Liver (tissue), 8 donors: ENCODE measurements at regions not wholly inside any gene's neighbourhood (a gene's known extent, or its start where the extent isn't known, plus 50 kb on each side); places are given as distances from the start of the nearest gene placed in this dataset.

Source experiments
- DNase-seq: peaks from one replicate; pipeline ENCODE4 v3.0.0-alpha.2; 2017; ENCODE audit warnings: low spot score
- H3K27ac ChIP-seq, 2 donors: one replicate each; pipeline ENCODE4 v1.7.0; 2013; ENCODE audit warnings: inconsistent platforms in 2 of 2, low read length in 2 of 2, control low read depth in 1 of 2, low read depth in 1 of 2, mild to moderate bottlenecking in 1 of 2
- H3K27me3 ChIP-seq, 4 donors: one replicate each; pipeline versions ENCODE4 v1.6.1 to v1.7.0; 2013; ENCODE audit warnings: low read length in 3 of 4, inconsistent platforms in 1 of 4, mild to moderate bottlenecking in 1 of 4, moderate library complexity in 1 of 4; ENCODE audit not compliant: control insufficient read depth in 4 of 4, insufficient read depth in 4 of 4
- H3K36me3 ChIP-seq, 4 donors: one replicate each; pipeline versions ENCODE4 v1.6.1 to v1.7.0; 2013; ENCODE audit warnings: low read length in 3 of 4, mild to moderate bottlenecking in 3 of 4, low read depth in 1 of 4, moderate library complexity in 1 of 4; ENCODE audit not compliant: control insufficient read depth in 4 of 4, insufficient read depth in 3 of 4
- H3K4me1 ChIP-seq, 4 donors: one replicate each; pipeline versions ENCODE4 v1.6.1 to v1.7.0; 2013; ENCODE audit warnings: low read length in 3 of 4, mild to moderate bottlenecking in 3 of 4, moderate library complexity in 1 of 4; ENCODE audit not compliant: control insufficient read depth in 4 of 4, insufficient read depth in 4 of 4
- H3K4me3 ChIP-seq, 3 donors: one replicate each; pipeline versions ENCODE4 v1.6.1 to v1.7.0; 2013; ENCODE audit warnings: low read length in 3 of 3, control low read depth in 1 of 3, low read depth in 1 of 3, mild to moderate bottlenecking in 1 of 3
- H3K9ac ChIP-seq, 2 donors: one replicate each; pipeline ENCODE4 v1.7.0; 2013; ENCODE audit warnings: low read length in 2 of 2, mild to moderate bottlenecking in 2 of 2, moderate library complexity in 2 of 2, control low read depth in 1 of 2, low read depth in 1 of 2
- H3K9me3 ChIP-seq, 4 donors: one replicate each; pipeline versions ENCODE4 v1.6.1 to v1.7.0; 2013; ENCODE audit warnings: low read length in 3 of 4; ENCODE audit not compliant: control insufficient read depth in 4 of 4
- FOXA1 ChIP-seq: IDR thresholded peaks from 2 replicates; pipeline ENCODE4 v1.6.1; 2016; ENCODE audit warnings: antibody characterized with exemption
- FOXA2 ChIP-seq: IDR thresholded peaks from 2 replicates; pipeline ENCODE4 v1.6.1; 2016; ENCODE audit warnings: antibody characterized with exemption
- GABPA ChIP-seq, 2 donors: IDR thresholded peaks in 1 of 2; conservative IDR thresholded peaks in 1 of 2; 2 replicates each; pipeline ENCODE4 v1.6.1; 2016; ENCODE audit warnings: antibody characterized with exemption in 2 of 2, mild to moderate bottlenecking in 1 of 2, moderate library complexity in 1 of 2
- HNF4A ChIP-seq, 2 donors: conservative IDR thresholded peaks; 2 replicates each; pipeline ENCODE4 v1.6.1; 2016; ENCODE audit warnings: antibody characterized with exemption in 2 of 2, mild to moderate bottlenecking in 2 of 2
- HNF4G ChIP-seq: IDR thresholded peaks from 2 replicates; pipeline ENCODE4 v1.6.1; 2016; ENCODE audit warnings: antibody characterized with exemption
- JUND ChIP-seq, 2 donors: IDR thresholded peaks; 2 replicates each; pipeline ENCODE4 v1.6.1; 2016; ENCODE audit warnings: antibody characterized with exemption in 2 of 2
- NR2F2 ChIP-seq: IDR thresholded peaks from 2 replicates; pipeline ENCODE4 v1.6.1; 2016; ENCODE audit warnings: antibody characterized with exemption
- RAD21 ChIP-seq, 2 donors: IDR thresholded peaks; 2 replicates each; pipeline ENCODE4 v1.6.1; 2016; ENCODE audit warnings: antibody characterized with exemption in 2 of 2, mild to moderate bottlenecking in 2 of 2
- RXRA ChIP-seq, 2 donors: IDR thresholded peaks; 2 replicates each; pipeline ENCODE4 v1.6.1; 2017 to 2018; ENCODE audit warnings: antibody characterized with exemption in 2 of 2, mild to moderate bottlenecking in 1 of 2
- SP1 ChIP-seq: IDR thresholded peaks from 2 replicates; pipeline ENCODE4 v1.6.1; 2018; ENCODE audit warnings: antibody characterized with exemption, mild to moderate bottlenecking
- TAF1 ChIP-seq: conservative IDR thresholded peaks from 2 replicates; pipeline ENCODE4 v1.6.1; 2016; ENCODE audit warnings: antibody characterized with exemption, mild to moderate bottlenecking
- WGBS: extraction: QIAGEN DNeasy Blood & Tissue Kit; methylation state at CpG from one replicate; pipeline ENCODE4 v1.1.7; 2013; 5-methylcytosine and 5-hydroxymethylcytosine counted together
- TF ChIP-seq, protein P1 (sequence below): IDR thresholded peaks from 2 replicates; pipeline ENCODE4 v1.6.1; 2016; ENCODE audit warnings: antibody characterized with exemption
- TF ChIP-seq, protein P2 (sequence below): IDR thresholded peaks from 2 replicates; pipeline ENCODE4 v1.6.1; 2016; ENCODE audit warnings: antibody characterized with exemption, mild to moderate bottlenecking
- TF ChIP-seq, protein P3 (sequence below): IDR thresholded peaks from 2 replicates; pipeline ENCODE4 v1.6.1; 2016; ENCODE audit warnings: antibody characterized with exemption
- TF ChIP-seq, protein P4 (sequence below): fragments of 150-350 bp; IDR thresholded peaks from 2 replicates; pipeline ENCODE4 v1.5.1; 2017; ENCODE audit warnings: improper control_type of control experiment, low read depth, low read length; ENCODE audit not compliant: missing input control
- TF ChIP-seq, protein P5 (sequence below): IDR thresholded peaks from 2 replicates; pipeline ENCODE4 v1.6.1; 2016; ENCODE audit warnings: antibody characterized with exemption
- donor health status: healthy.
- donor health status: healthy.
- donor health status: healthy.
- donor health status: healthy.
- donor health status: healthy.

DNA sequence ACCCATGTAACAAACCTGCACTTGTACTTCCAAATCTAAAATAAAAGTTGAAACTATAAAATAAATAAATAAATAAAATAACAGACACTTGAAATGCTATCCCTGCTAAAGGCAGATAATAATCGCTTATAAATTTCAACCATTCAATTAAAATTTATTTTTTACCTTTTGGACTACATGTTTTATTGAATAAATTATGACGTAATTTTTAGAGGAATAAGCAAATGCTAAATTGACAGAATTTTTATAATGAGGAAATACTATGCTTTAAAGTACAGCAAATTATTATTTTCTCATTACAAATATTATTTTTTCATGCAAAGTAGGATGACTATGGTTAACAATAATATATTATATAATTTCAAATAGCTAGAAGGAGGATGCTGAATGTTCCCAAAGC lies 658.6 kb upstream of the LMO3 start (continued):
- TF ChIP-seq, protein P1, sequence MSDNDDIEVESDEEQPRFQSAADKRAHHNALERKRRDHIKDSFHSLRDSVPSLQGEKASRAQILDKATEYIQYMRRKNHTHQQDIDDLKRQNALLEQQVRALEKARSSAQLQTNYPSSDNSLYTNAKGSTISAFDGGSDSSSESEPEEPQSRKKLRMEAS: no peak
- TF ChIP-seq TAF1: no peak

DNA sequence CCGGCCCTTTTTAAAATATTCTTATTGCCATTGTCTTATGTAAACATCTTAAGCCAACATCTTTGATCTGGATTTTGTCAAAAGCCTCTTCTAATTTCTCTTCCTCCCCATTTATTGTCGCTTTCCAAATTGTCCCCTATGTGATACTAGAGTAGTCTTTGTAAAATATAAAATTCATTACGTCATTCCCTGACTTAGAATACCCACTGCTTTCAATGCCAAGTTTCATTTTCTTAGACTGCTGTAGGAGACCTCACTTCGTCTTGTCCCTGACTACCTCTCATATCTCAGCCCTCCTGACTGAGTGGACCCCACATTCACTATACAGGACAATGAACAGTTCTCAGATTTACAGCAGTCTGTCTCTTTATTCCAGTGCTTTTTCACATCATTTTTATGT lies 633.9 kb upstream of the LMO3 start:
- Histone ChIP-seq H3K36me3 (no peaks in the 10 kb centered on the region), H3K4me3 (no peak overlapping the region), H3K4me1 (no peaks in the 10 kb centered on the region), H3K27me3 (no peaks in the 10 kb centered on the region), H3K27ac (no peak overlapping the region), H3K9me3 (no peaks in the 10 kb centered on the region), H3K9ac (no peak overlapping the region)
- TF ChIP-seq TAF1: no peak
- no peak for TF ChIP-seq NR2F2
- TF ChIP-seq RAD21 (IDR thresholded peaks at IDR 0.05): no peak
- TF ChIP-seq RXRA (IDR thresholded peaks at IDR 0.05): no peak
- TF ChIP-seq, protein P2, sequence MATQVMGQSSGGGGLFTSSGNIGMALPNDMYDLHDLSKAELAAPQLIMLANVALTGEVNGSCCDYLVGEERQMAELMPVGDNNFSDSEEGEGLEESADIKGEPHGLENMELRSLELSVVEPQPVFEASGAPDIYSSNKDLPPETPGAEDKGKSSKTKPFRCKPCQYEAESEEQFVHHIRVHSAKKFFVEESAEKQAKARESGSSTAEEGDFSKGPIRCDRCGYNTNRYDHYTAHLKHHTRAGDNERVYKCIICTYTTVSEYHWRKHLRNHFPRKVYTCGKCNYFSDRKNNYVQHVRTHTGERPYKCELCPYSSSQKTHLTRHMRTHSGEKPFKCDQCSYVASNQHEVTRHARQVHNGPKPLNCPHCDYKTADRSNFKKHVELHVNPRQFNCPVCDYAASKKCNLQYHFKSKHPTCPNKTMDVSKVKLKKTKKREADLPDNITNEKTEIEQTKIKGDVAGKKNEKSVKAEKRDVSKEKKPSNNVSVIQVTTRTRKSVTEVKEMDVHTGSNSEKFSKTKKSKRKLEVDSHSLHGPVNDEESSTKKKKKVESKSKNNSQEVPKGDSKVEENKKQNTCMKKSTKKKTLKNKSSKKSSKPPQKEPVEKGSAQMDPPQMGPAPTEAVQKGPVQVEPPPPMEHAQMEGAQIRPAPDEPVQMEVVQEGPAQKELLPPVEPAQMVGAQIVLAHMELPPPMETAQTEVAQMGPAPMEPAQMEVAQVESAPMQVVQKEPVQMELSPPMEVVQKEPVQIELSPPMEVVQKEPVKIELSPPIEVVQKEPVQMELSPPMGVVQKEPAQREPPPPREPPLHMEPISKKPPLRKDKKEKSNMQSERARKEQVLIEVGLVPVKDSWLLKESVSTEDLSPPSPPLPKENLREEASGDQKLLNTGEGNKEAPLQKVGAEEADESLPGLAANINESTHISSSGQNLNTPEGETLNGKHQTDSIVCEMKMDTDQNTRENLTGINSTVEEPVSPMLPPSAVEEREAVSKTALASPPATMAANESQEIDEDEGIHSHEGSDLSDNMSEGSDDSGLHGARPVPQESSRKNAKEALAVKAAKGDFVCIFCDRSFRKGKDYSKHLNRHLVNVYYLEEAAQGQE: no peak
- TF ChIP-seq, protein P1: no peak
- TF ChIP-seq FOXA2: no peak
- TF ChIP-seq FOXA1: no peak
- no peak for TF ChIP-seq JUND (IDR thresholded peaks at IDR 0.05)
- TF ChIP-seq, protein P3, sequence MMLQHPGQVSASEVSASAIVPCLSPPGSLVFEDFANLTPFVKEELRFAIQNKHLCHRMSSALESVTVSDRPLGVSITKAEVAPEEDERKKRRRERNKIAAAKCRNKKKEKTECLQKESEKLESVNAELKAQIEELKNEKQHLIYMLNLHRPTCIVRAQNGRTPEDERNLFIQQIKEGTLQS: no peak
- no peak for TF ChIP-seq GABPA (IDR thresholded peaks at IDR 0.05 in 1 of 2, conservative IDR thresholded peaks at IDR 0.05 in 1 of 2)
- no peak for TF ChIP-seq HNF4A (conservative IDR thresholded peaks at IDR 0.05)
- TF ChIP-seq, protein P4, sequence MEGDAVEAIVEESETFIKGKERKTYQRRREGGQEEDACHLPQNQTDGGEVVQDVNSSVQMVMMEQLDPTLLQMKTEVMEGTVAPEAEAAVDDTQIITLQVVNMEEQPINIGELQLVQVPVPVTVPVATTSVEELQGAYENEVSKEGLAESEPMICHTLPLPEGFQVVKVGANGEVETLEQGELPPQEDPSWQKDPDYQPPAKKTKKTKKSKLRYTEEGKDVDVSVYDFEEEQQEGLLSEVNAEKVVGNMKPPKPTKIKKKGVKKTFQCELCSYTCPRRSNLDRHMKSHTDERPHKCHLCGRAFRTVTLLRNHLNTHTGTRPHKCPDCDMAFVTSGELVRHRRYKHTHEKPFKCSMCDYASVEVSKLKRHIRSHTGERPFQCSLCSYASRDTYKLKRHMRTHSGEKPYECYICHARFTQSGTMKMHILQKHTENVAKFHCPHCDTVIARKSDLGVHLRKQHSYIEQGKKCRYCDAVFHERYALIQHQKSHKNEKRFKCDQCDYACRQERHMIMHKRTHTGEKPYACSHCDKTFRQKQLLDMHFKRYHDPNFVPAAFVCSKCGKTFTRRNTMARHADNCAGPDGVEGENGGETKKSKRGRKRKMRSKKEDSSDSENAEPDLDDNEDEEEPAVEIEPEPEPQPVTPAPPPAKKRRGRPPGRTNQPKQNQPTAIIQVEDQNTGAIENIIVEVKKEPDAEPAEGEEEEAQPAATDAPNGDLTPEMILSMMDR: no peak
- no peak for TF ChIP-seq HNF4G
- no peak for TF ChIP-seq SP1
- TF ChIP-seq, protein P5, sequence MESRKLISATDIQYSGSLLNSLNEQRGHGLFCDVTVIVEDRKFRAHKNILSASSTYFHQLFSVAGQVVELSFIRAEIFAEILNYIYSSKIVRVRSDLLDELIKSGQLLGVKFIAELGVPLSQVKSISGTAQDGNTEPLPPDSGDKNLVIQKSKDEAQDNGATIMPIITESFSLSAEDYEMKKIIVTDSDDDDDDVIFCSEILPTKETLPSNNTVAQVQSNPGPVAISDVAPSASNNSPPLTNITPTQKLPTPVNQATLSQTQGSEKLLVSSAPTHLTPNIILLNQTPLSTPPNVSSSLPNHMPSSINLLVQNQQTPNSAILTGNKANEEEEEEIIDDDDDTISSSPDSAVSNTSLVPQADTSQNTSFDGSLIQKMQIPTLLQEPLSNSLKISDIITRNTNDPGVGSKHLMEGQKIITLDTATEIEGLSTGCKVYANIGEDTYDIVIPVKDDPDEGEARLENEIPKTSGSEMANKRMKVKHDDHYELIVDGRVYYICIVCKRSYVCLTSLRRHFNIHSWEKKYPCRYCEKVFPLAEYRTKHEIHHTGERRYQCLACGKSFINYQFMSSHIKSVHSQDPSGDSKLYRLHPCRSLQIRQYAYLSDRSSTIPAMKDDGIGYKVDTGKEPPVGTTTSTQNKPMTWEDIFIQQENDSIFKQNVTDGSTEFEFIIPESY: no peak
- DNase-seq: no peak
- WGBS: 79% methylated on average over 4 of the region's 4 CpGs
